BLaER1 (cell line): ENCODE measurements at regions not wholly inside any gene's neighbourhood (a gene's known extent, or its start where the extent isn't known, plus 50 kb on each side); places are given as distances from the start of the nearest gene placed in this dataset.

Source experiments
- H3K27ac ChIP-seq: shearing (Covaris generic); formaldehyde crosslinking; 2 replicates; pipeline ENCODE4 v1.8.1; 2022
- H3K27me3 ChIP-seq: shearing (Covaris generic); formaldehyde crosslinking; 2 replicates; pipeline ENCODE4 v1.8.1; 2022
- H3K36me3 ChIP-seq: shearing (Covaris generic); formaldehyde crosslinking; 2 replicates; pipeline ENCODE4 v1.8.1; 2022
- H3K4me1 ChIP-seq: shearing (Covaris generic); formaldehyde crosslinking; 2 replicates; pipeline ENCODE4 v1.8.1; 2022
- H3K4me2 ChIP-seq: shearing (Covaris generic); formaldehyde crosslinking; 2 replicates; pipeline ENCODE4 v1.8.1; 2022
- H3K4me3 ChIP-seq: shearing (Covaris generic); formaldehyde crosslinking; 2 replicates; pipeline ENCODE4 v1.8.1; 2022
- H3K9ac ChIP-seq: shearing (Covaris generic); formaldehyde crosslinking; 2 replicates; pipeline ENCODE4 v1.8.1; 2022
- H3K9me3 ChIP-seq: shearing (Covaris generic); formaldehyde crosslinking; 2 replicates; pipeline ENCODE4 v1.8.1; 2022
- H4K20me1 ChIP-seq: shearing (Covaris generic); formaldehyde crosslinking; 2 replicates; pipeline ENCODE4 v1.8.1; 2022
- Cebpa-rat ChIP-seq: shearing (Covaris generic); IDR thresholded peaks from 2 replicates; pipeline ENCODE4 v1.8.1; 2022

DNA sequence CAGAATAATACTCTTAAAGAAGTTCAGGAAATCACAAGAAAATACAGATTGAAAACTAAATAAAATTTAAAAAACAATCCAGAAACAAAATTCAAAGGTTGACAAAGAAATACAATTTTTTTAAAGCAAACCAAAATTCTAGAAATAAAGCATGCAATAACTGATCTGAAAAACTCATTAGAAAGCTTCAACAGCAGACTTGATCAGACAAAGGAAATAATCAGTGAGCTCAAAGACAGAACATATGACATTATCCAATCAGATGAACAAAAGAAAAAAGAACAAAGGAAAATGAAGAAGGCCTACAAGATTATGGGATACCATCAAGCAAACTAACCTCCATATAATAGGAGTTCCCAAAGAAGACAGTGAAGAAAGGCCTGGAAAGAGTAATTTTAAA is 336.8 kb downstream of the RSL24D1 start:
- H4K20me1 ChIP-seq: no peaks in the 10 kb centered on the region
- no peaks in the 10 kb centered on the region for H3K36me3 ChIP-seq
- no peak overlapping the region for H3K4me3 ChIP-seq
- no peaks in the 10 kb centered on the region for H3K27me3 ChIP-seq
- peaks cover 21% of the 10 kb centered on the region for H3K9me3 ChIP-seq
- no peak overlapping the region for H3K27ac ChIP-seq
- no peak for TF ChIP-seq Cebpa-rat
- H3K9ac ChIP-seq: no peak overlapping the region
- H3K4me2 ChIP-seq: no peak overlapping the region
- H3K4me1 ChIP-seq: no peaks in the 10 kb centered on the region

DNA sequence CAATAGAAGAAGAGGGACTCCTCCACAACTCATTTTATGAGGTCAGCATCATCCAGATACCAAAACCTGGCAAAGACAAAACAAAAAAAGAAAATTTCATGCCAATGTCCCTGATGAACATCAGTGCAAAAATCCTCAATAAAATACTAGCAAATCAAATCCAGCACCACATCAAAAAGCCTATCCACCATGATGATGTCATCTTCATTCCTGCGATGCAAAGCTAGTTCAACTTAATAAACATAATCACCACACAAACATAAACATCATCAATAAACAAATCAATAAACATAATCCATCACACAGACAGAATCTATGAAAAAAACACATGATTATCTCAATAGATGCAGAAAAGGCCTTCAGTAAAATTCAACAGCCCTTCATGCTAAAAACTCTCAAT is 342.1 kb downstream of the RSL24D1 start:
- Histone ChIP-seq H3K4me1 (no peaks in the 10 kb centered on the region), H3K9ac (no peak overlapping the region), H3K4me2 (no peak overlapping the region), H3K27me3 (no peaks in the 10 kb centered on the region), H4K20me1 (no peaks in the 10 kb centered on the region), H3K36me3 (no peaks in the 10 kb centered on the region), H3K9me3 (peaks cover 11% of the 10 kb centered on the region), H3K27ac (no peak overlapping the region), H3K4me3 (no peak overlapping the region)
- no peak for TF ChIP-seq Cebpa-rat

DNA sequence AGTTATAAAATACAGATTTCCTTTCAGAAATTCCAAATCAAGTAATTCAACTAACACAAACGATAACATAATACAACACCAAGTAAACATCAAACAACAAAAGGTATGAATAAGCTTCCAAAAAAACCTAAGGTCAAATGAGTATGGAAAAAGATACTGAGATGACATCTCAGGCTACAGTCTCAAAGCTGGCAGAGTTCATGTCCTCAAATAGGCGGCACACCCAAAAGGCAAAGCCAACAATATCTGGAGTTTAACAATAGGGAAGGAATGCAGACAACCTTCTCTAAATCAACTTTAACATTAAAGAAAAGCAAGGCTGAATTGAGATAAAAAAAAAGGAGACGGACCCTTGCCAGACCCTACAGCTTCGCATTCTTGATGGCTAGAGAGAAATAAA is 346.6 kb downstream of the RSL24D1 start:
- no peaks in the 10 kb centered on the region for H3K9me3 ChIP-seq
- H3K9ac ChIP-seq: no peak overlapping the region
- H4K20me1 ChIP-seq: no peaks in the 10 kb centered on the region
- H3K4me2 ChIP-seq: no peak overlapping the region
- H3K4me1 ChIP-seq: no peaks in the 10 kb centered on the region
- H3K27me3 ChIP-seq: no peaks in the 10 kb centered on the region
- H3K36me3 ChIP-seq: no peaks in the 10 kb centered on the region
- no peak overlapping the region for H3K27ac ChIP-seq
- TF ChIP-seq Cebpa-rat: no peak
- H3K4me3 ChIP-seq: no peak overlapping the region

DNA sequence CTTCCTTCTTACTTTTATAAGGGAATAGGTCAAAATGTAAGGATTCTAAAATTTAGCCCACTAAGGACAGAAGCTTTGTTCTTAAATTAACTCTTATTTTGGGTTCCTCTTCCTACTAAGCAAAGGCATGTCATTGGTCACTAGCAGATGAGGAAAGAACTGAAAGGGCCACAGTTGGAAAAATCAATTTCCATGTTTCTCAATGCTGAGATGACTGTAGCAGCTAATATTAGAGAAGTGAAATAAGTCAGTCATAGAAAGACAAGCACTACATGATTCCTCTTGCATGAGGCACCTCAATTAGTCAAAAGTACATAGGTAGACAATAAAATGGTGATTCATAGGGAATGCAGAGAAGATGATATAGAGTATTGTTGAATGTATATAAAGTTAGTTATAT is 353.7 kb downstream of the RSL24D1 start:
- Histone ChIP-seq H3K36me3 (no peaks in the 10 kb centered on the region), H3K4me1 (no peaks in the 10 kb centered on the region), H3K9me3 (no peaks in the 10 kb centered on the region), H3K4me2 (no peak overlapping the region), H3K4me3 (no peak overlapping the region), H3K27ac (no peak overlapping the region), H3K27me3 (no peaks in the 10 kb centered on the region), H3K9ac (no peak overlapping the region), H4K20me1 (no peaks in the 10 kb centered on the region)
- no peak for TF ChIP-seq Cebpa-rat

DNA sequence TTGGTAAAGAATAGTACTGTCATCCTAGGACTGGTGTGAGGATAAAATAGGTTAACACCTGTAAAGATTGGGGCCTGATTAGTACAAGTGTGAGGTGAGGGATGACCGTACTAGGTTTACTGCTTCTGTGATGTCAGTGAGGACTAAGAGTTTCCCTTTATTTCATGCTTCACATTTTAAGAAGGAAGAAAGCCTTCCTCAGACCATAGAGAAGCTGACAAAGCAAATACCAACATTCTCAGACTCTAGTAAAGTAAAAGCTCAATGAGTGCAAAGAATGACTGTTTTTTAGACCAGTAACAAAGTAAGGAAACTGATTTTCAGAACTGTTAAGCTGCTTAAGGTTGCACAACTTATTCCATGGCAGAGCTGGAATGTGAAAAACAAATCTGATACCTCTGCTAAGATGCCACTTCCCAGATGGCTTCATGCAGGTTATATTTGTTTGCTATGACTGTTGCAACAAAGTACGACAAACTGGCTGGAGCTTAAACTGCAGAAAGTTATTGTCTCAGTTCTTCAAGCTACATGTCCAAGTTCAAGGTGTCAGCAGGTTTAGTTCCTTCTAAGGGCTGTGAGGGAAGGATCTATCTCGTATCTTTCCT is 354.9 kb downstream of the RSL24D1 start:
- no peak overlapping the region for H3K4me2 ChIP-seq
- no peak overlapping the region for H3K27ac ChIP-seq
- no peaks in the 10 kb centered on the region for H3K27me3 ChIP-seq
- TF ChIP-seq Cebpa-rat: no peak
- no peaks in the 10 kb centered on the region for H3K9me3 ChIP-seq
- H3K4me3 ChIP-seq: no peak overlapping the region
- H3K36me3 ChIP-seq: no peaks in the 10 kb centered on the region
- H3K4me1 ChIP-seq: no peaks in the 10 kb centered on the region
- no peaks in the 10 kb centered on the region for H4K20me1 ChIP-seq
- H3K9ac ChIP-seq: no peak overlapping the region

DNA sequence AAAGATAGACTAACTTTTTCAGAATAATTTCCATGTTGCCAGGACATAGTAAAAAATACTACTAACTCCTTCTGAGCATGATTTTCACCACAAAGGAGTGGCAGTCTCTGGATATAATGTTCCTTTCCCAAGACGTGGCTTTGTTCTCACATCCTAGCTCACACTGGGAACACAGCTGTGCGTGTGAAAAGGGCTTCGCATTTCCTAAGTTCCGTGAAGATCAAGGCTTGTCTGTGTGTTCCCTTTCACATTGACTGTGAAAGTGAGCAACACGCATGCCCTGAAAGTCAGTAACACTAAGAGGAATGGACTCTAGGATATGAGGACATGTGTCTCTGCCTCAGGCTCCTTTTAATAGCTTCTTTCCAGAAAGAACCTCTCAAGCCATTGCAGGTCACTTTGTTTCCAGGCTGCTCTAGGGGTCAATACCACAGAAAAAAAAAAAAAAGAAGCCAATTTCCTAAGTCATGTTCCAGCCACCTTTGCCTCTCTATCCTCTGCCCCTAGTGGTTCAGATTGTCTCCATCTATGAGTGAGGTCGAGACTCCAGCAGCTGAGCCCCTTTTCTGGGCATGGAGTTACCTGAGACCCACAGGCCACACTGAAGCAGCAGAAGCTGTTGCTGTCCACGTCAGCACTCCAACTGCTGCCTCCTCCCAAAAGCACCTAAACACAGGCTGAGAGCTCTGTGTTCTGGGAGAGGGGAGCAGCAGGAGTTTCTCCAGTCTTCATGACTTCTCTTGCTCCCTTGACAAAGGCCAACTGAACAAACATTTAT is 355.9 kb downstream of the RSL24D1 start:
- Histone ChIP-seq H3K4me1 (no peaks in the 10 kb centered on the region), H3K27me3 (no peaks in the 10 kb centered on the region), H4K20me1 (no peaks in the 10 kb centered on the region), H3K36me3 (no peaks in the 10 kb centered on the region), H3K27ac (no peak overlapping the region), H3K4me2 (no peak overlapping the region), H3K9ac (no peak overlapping the region), H3K4me3 (no peak overlapping the region), H3K9me3 (no peaks in the 10 kb centered on the region)
- no peak for TF ChIP-seq Cebpa-rat

DNA sequence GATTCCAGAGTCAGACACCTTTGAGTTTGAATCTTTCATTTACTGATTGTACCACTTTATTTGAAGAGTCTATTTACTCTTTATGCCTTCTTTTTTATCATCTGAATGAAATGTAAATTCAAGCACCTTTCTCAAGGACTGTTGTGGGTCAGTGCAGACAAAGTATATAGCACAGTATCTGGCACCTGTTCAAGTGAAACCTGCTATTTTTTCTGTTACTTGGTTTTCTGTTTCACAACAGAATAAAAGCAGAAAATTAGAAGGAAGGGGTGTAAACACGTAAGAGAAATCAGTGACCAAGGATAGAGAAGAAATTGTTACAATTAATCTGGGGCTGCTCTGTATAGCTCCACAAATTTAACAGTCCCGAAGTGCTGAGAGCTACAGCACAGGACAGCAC is 357.4 kb downstream of the RSL24D1 start:
- Histone ChIP-seq H3K4me1 (no peaks in the 10 kb centered on the region), H3K4me3 (no peak overlapping the region), H3K27ac (no peak overlapping the region), H3K36me3 (no peaks in the 10 kb centered on the region), H3K4me2 (no peak overlapping the region), H3K9me3 (no peaks in the 10 kb centered on the region), H3K9ac (no peak overlapping the region), H4K20me1 (no peaks in the 10 kb centered on the region), H3K27me3 (no peaks in the 10 kb centered on the region)
- no peak for TF ChIP-seq Cebpa-rat

DNA sequence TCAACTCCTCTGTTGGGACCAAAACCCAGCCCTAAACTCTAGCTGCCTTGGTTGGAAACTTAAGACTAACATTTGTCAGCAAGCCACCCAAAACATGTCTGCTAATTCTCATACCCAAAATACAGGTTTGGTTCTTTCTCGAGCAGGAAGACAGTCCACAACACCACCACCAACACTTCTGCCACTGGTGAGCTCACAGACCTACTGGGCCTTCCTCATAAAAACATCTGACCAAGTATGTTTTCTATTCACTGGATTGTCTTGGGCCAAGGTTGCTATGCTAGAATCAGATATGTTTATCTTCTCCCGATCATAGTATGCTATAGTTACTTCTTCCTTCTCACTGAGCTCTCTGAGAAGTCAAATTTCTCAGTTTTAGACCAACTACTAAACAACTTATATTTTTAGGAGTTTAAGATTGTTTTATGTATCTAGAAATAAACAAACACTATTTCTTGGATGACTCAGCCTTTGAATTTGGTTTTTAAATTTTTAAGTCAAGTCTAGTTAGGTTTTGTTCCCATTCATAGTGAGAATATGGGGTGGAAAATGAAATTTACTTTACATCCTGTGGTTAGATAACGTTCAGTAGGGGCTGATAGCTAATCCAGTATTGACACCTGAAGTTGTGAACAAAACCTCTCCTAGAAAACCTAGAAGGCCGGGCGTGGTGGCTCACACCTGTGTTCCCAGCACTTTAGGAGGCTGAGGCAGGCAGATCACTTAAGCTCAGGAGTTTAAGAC is 360.5 kb downstream of the RSL24D1 start:
- no peak overlapping the region for H3K27ac ChIP-seq
- no peaks in the 10 kb centered on the region for H3K27me3 ChIP-seq
- no peak overlapping the region for H3K9ac ChIP-seq
- H4K20me1 ChIP-seq: no peaks in the 10 kb centered on the region
- H3K4me1 ChIP-seq: no peaks in the 10 kb centered on the region
- TF ChIP-seq Cebpa-rat: no peak
- H3K36me3 ChIP-seq: no peaks in the 10 kb centered on the region
- no peaks in the 10 kb centered on the region for H3K9me3 ChIP-seq
- no peak overlapping the region for H3K4me3 ChIP-seq
- H3K4me2 ChIP-seq: no peak overlapping the region

DNA sequence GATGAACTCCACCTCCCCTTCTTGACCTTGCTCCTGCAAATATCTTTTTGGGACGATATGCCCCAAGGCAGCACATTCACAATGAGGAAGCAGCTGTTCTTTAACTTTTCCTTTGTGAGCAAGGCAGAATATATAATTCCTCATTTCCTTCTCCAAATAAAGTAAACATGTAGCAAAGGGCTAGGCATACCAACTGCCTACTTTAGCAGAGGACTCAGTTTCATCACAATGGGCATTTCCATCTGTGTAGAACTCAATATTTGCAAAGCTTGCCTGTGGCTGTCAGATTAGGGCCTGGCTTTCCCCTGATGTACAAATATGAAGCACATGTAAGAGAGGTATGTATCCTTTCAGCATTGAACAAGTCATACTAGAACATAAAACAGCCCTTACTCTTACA is 366.9 kb downstream of the RSL24D1 start:
- Histone ChIP-seq H4K20me1 (no peaks in the 10 kb centered on the region), H3K27ac (no peak overlapping the region), H3K4me2 (no peak overlapping the region), H3K27me3 (no peaks in the 10 kb centered on the region), H3K4me1 (no peaks in the 10 kb centered on the region), H3K36me3 (no peaks in the 10 kb centered on the region), H3K9me3 (peaks cover 4% of the 10 kb centered on the region; the same call in 1 of the 2 replicates), H3K4me3 (no peak overlapping the region), H3K9ac (no peak overlapping the region)
- no peak for TF ChIP-seq Cebpa-rat

DNA sequence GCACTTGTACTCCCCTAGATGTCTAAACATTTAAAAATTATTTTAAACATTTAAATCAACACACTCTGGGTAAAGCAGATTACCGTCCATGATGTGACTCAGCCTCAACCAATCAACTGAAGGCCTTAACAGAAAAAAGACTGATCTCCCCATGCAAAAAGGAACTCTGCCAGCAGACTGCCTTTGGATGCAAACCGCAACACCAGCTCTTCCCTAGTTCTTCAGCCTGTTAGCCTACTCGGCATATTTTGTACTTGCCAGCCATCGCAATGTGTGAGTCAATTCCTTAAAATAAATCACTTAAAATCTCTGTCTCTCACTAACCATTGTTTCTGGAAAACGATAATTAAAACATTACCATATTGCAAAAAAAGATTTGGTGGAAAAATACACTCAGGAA is 375.9 kb downstream of the RSL24D1 start:
- TF ChIP-seq Cebpa-rat: no peak
- H4K20me1 ChIP-seq: no peaks in the 10 kb centered on the region
- H3K36me3 ChIP-seq: no peaks in the 10 kb centered on the region
- no peak overlapping the region for H3K4me2 ChIP-seq
- H3K4me3 ChIP-seq: no peak overlapping the region
- H3K4me1 ChIP-seq: no peaks in the 10 kb centered on the region
- no peaks in the 10 kb centered on the region for H3K9me3 ChIP-seq
- no peaks in the 10 kb centered on the region for H3K27me3 ChIP-seq
- no peak overlapping the region for H3K27ac ChIP-seq
- H3K9ac ChIP-seq: no peak overlapping the region
